Testis (tissue), 2 donors: ENCODE measurements at regions not wholly inside any gene's neighbourhood (a gene's known extent, or its start where the extent isn't known, plus 50 kb on each side); places are given as distances from the start of the nearest gene placed in this dataset.

Experiments
- DNase-seq: peaks from one replicate; pipeline ENCODE4 v3.0.0-alpha.2; 2019
- H3K27ac ChIP-seq, 2 donors: fragments of 200-600 bp; sonication (generic); one replicate each; pipeline ENCODE4 v1.5.1; 2019
- H3K27me3 ChIP-seq: fragments of 200-600 bp; sonication (generic); one replicate; pipeline ENCODE4 v1.5.1; 2019
- H3K36me3 ChIP-seq: fragments of 200-600 bp; sonication (generic); one replicate; pipeline ENCODE4 v1.5.1; 2017; ENCODE audit warnings: low read depth; ENCODE audit errors: missing control alignments
- H3K4me1 ChIP-seq: fragments of 200-600 bp; sonication (generic); one replicate; pipeline ENCODE4 v1.5.1; 2019
- H3K4me3 ChIP-seq, 2 donors: fragments of 200-600 bp; sonication (generic); one replicate each; pipeline ENCODE4 v1.5.1; 2017 to 2019
- H3K9me3 ChIP-seq: fragments of 200-600 bp; sonication (generic); one replicate; pipeline ENCODE4 v1.5.1; 2017
- CTCF ChIP-seq, 3 experiments: fragments of 450-650 bp in 2 of 3; fragments of 200-600 bp in 1 of 3; sonication (generic) in 1 of 3; IDR thresholded peaks; one replicate each; pipeline ENCODE4 v1.5.1; 2016 to 2019; ENCODE audit warnings: antibody characterized with exemption in 3 of 3, mild to moderate bottlenecking in 2 of 3, moderate library complexity in 1 of 3
- POLR2A ChIP-seq: fragments of 450-650 bp; IDR thresholded peaks from one replicate; pipeline ENCODE4 v1.6.1; 2017; ENCODE audit warnings: antibody characterized with exemption, mild to moderate bottlenecking, moderate library complexity
- WGBS, 2 donors: methylation state at CpG; one replicate each; pipeline ENCODE4 v1.1.5; 2018; 5-methylcytosine and 5-hydroxymethylcytosine counted together
- intact Hi-C: fragments of 100-400 bp; cut with DNase I; formaldehyde crosslinking; loops from one replicate; pipeline ENCODE4 v1.15.1; 2023; ENCODE audit warnings: low total_unique reads

- H3K27ac ChIP-seq, result no peak overlapping the region
- intact Hi-C loops, result no loop called here
- 79 to 82% methylated on average over 2 to 3 of the region's 3 CpGs for WGBS, 2 donors
- H3K4me3 ChIP-seq, result no peak overlapping the region
- H3K4me1 ChIP-seq, result no peaks in the 10 kb centered on the region
- no peaks in the 10 kb centered on the region for H3K9me3 ChIP-seq
- H3K27me3 ChIP-seq, result no peaks in the 10 kb centered on the region
- no peak for DNase-seq
- no peaks in the 10 kb centered on the region for H3K36me3 ChIP-seq
- TF ChIP-seq CTCF (IDR thresholded peaks at IDR 0.05) (no peak), POLR2A (no peak)
Observed at GRCh38 chr12:63400718-63401117, 249.7 kb upstream of the AVPR1A start.

GRCh38 chr12:63400318-63400717, 249.3 kb upstream of the AVPR1A start:
- no peaks in the 10 kb centered on the region for H3K9me3 ChIP-seq
- 71 to 93% methylated on average over 1 to 2 of the region's 2 CpGs for WGBS, 2 donors
- H3K27me3 ChIP-seq, result no peaks in the 10 kb centered on the region
- no peak overlapping the region for H3K4me3 ChIP-seq
- TF ChIP-seq POLR2A (no peak), CTCF (IDR thresholded peaks at IDR 0.05) (no peak)
- DNase-seq, result no peak
- H3K36me3 ChIP-seq, result no peaks in the 10 kb centered on the region
- intact Hi-C loops, result no loop called here
- no peaks in the 10 kb centered on the region for H3K4me1 ChIP-seq
- no peak overlapping the region for H3K27ac ChIP-seq

GRCh38 chr12:63397807-63398206, 246.8 kb upstream of the AVPR1A start:
- Histone ChIP-seq H3K9me3 (no peaks in the 10 kb centered on the region), H3K4me1 (no peaks in the 10 kb centered on the region), H3K27ac (no peak overlapping the region), H3K4me3 (no peak overlapping the region), H3K27me3 (no peaks in the 10 kb centered on the region), H3K36me3 (no peaks in the 10 kb centered on the region)
- no peak for TF ChIP-seq CTCF (IDR thresholded peaks at IDR 0.05)
- DNase-seq, result no peak
- WGBS, 2 donors, result 95 to 97% methylated on average over 4 of the region's 4 CpGs
- intact Hi-C loops, result no loop called here

GRCh38 chr12:63396135-63396534, 245.1 kb upstream of the AVPR1A start:
- Histone ChIP-seq H3K36me3 (no peaks in the 10 kb centered on the region), H3K27ac (no peak overlapping the region), H3K4me3 (no peak overlapping the region), H3K4me1 (no peaks in the 10 kb centered on the region), H3K9me3 (no peaks in the 10 kb centered on the region), H3K27me3 (no peaks in the 10 kb centered on the region)
- no peak for DNase-seq
- TF ChIP-seq CTCF (IDR thresholded peaks at IDR 0.05) (no peak), POLR2A (no peak)
- intact Hi-C loops, result no loop called here
- 78 to 82% methylated on average over 3 of the region's 3 CpGs for WGBS, 2 donors

- DNase-seq, result no peak
- Histone ChIP-seq H3K27me3 (no peaks in the 10 kb centered on the region), H3K36me3 (no peaks in the 10 kb centered on the region), H3K4me3 (no peak overlapping the region), H3K4me1 (no peaks in the 10 kb centered on the region), H3K9me3 (no peaks in the 10 kb centered on the region), H3K27ac (no peak overlapping the region)
- intact Hi-C loops, result no loop called here
- TF ChIP-seq POLR2A (no peak), CTCF (IDR thresholded peaks at IDR 0.05) (no peak)
- 71% methylated on average over 4 of the region's 4 CpGs for WGBS, 2 donors
Observed at GRCh38 chr12:63394983-63395382, 244.0 kb upstream of the AVPR1A start.
